ENCODE measurements at regions not wholly inside any gene's neighbourhood (a gene's known extent, or its start where the extent isn't known, plus 50 kb on each side); places are given as distances from the start of the nearest gene placed in this dataset.

- DNase-seq, result no peak
These were observed 299.7 kb upstream of the PRDM1 start for GRCh38 chr6:105786449-105786848.

- DNase-seq, result no peak
These were observed 300.9 kb upstream of the PRDM1 start for GRCh38 chr6:105785066-105785811.

GRCh38 chr6:105784179-105784578 is 302.0 kb upstream of the PRDM1 start:
- no peak for DNase-seq

GRCh38 chr6:105783333-105783935 is 302.7 kb upstream of the PRDM1 start:
- no peak for DNase-seq

GRCh38 chr6:105781915-105782314 is 304.2 kb upstream of the PRDM1 start:
- DNase-seq, result no peak

GRCh38 chr6:105781248-105781647 is 304.9 kb upstream of the PRDM1 start:
- DNase-seq, result peak; percentile 66

- DNase-seq, result no peak
These were observed 305.8 kb upstream of the PRDM1 start for GRCh38 chr6:105780146-105780860.

- no peak for DNase-seq
These were observed 307.0 kb upstream of the PRDM1 start for GRCh38 chr6:105779110-105779509.

GRCh38 chr6:105775095-105775494 is 311.0 kb upstream of the PRDM1 start:
- no peak for DNase-seq

GRCh38 chr6:105774247-105774646 is 311.9 kb upstream of the PRDM1 start:
- DNase-seq, result no peak

- no peak for DNase-seq
These were observed 314.7 kb upstream of the PRDM1 start for GRCh38 chr6:105771313-105771970.

GRCh38 chr6:105769987-105770386 is 316.1 kb upstream of the PRDM1 start:
- no peak for DNase-seq

- no peak for DNase-seq
These were observed 316.9 kb upstream of the PRDM1 start for GRCh38 chr6:105769197-105769596.

- DNase-seq, result no peak
These were observed 318.6 kb upstream of the PRDM1 start for GRCh38 chr6:105767541-105767940.

- no peak for DNase-seq
These were observed 320.9 kb upstream of the PRDM1 start for GRCh38 chr6:105765239-105765638.

- no peak for DNase-seq
These were observed 321.8 kb upstream of the PRDM1 start for GRCh38 chr6:105764315-105764714.

GRCh38 chr6:105763866-105764265 is 322.3 kb upstream of the PRDM1 start:
- no peak for DNase-seq

- DNase-seq, result no peak
These were observed 325.4 kb upstream of the PRDM1 start for GRCh38 chr6:105760746-105761145.

GRCh38 chr6:105759946-105760345 is 326.2 kb upstream of the PRDM1 start:
- no peak for DNase-seq

- no peak for DNase-seq
These were observed 327.1 kb upstream of the PRDM1 start for GRCh38 chr6:105759015-105759414.

GRCh38 chr6:105757512-105758200 is 328.5 kb upstream of the PRDM1 start:
- DNase-seq, result no peak

GRCh38 chr6:105755885-105756284 is 330.3 kb upstream of the PRDM1 start:
- no peak for DNase-seq

All from CD4-positive, alpha-beta T cell treated with Interleukin-6 for 4 hours (primary cell).